Effector CD8-positive, alpha-beta T cell (primary cell): ENCODE measurements at regions not wholly inside any gene's neighbourhood (a gene's known extent, or its start where the extent isn't known, plus 50 kb on each side); places are given as distances from the start of the nearest gene placed in this dataset.

Experiments
- DNase-seq: peaks from one replicate; lab custom pipeline; 2025; lab: John Stamatoyannopoulos, UW

DNA sequence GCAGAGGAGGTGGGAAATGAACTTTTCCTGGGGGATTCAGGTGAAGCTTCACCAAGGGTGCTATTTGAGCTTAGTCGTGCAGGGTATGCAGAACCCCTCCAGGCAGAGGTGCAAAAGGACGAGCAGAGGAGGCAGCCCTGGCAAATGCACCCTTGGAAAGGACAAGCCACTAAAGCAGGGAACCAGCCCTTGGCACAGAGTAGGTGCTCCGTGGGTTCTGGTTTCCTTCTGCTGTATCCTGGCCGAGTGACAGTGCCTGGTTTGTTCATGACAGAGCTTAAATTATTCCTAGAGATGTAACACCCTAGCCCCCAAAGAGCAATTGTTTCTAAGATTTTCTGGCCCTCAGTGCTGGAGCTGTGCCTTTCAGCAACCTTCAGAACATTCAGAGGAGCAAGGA lies 73.4 kb upstream of the SYT6 start:
- DNase-seq, result no peak

DNA sequence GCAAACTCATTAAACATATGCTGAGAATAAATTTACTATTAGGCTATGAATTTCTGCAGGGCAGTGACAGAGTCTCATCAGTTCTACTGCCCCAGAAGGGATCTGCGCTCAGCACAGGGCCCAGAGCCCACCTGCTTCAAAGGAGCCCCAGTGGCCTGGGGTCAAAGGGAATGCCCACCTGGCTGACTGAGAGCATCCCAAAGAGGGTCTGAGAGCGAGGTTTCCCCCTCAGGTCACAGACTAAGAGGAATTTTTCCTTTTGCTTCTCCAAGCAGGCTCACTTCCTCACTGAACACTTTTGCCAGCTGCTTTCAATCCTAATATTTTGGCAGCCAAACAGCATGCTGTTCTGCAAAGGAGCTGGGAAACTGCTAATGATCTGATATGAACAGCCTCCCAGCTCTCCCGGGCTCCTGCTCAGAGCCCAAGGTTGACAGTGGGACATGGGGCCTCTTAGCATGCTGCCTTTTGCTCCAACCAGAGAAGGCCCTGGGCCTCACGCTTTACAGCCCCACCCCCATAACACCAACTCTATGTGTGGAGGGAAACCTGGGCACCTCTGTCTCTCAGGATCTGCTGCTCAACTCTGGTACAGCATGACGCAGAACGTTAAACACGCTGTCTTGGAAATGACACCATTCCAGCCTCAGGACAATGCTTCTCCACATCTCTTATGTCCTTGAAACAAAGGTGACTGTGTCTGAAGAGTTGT lies 70.7 kb upstream of the SYT6 start:
- DNase-seq, result no peak

GRCh38 chr1:114222920-114223319 lies 69.3 kb upstream of the SYT6 start:
- no peak for DNase-seq

GRCh38 chr1:114219172-114219868 lies 65.7 kb upstream of the SYT6 start:
- DNase-seq, result no peak

- no peak for DNase-seq
Observed at GRCh38 chr1:114218361-114219171, 64.9 kb upstream of the SYT6 start.

DNA sequence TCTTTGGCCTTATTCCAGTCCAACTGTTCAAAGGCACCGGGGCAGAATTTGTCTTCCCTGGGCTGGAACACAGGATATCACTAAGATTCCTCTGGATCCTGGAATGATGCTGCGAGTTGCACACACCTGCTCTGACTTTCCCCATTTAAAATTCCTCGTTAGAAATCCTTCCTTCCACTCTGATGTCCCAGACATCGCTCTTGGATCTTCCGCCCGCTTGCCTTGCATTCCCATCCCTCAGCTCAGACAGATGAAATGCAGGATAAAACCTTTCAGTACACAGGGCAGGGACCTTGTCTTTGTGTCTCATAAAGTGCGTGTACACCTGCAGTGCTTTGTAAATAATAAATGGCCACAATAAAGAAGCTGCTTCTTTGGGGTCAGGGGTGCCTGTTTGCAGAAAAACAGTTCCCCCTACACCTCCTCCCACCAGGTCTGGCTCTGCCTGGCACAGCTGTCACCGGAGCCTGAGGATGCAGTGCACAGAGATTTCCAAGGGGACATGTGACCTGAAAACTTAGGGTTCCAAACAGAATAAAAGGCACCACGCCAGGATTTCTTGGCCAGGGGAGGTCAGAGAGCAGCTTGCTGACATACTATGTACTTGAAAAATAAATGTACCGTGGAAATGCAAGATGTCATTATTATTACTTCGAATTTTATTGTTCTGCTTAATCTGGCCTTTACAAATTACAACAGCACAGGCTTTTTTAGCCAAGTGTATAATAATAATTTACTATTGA lies 62.9 kb upstream of the SYT6 start:
- no peak for DNase-seq

DNA sequence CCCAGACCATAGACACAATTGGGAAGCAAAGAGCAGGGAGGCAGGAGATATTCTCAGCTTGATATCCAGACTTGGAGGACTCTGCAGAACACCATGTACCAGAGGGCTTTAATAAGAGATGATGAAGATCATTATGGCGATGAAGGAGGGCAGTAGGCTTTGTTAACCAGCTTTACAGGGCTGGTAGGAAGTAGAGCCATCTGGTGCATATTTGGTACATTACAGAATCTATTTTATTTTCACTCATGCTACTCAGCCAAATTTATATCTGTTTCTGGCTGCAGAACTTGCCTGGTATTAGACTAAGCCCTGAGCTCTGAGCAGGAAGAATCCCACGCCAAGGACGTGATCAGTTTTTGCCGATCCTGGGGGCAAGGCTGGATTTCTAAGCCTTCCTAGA lies 61.8 kb upstream of the SYT6 start:
- no peak for DNase-seq

DNA sequence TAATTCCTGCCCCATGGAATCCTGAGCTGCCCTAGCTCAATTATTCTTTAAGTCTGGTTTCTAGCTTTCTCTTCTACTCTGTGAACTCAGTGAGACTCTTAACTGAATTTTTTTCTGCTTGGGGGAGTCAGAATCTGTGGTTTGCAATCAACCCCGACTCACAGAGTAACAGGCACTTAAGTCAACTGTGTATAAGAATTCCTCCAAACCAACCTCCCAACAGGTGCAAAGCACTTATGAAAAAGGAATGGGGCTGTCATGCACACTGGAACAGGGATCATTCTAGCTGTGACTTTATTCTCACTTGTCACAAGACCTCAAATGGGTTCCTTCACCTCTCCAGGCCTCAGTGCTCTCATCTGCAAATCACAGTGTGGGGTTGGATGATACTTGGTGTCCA lies 60.3 kb upstream of the SYT6 start:
- no peak for DNase-seq

GRCh38 chr1:114209971-114210370 lies 56.3 kb upstream of the SYT6 start:
- DNase-seq, result no peak

DNA sequence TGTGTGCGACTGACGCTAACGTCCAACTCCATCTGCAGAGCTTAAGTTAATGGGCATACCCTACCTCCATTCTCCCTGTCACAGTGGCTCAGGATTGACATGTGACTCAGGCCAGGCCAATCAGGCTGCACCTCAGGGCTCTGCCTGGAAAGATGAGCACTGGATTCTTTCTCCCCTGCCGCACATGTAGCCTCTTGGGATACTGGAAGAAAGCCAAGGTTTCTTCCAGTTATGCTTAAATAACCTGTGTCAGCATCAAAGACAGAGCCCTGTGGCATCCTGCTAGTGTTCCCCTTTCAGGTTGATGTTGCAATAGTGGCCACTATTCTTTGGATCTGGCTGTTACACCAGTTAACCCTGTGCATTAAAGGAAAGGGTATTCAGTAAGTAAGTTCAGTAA lies 55.0 kb upstream of the SYT6 start:
- no peak for DNase-seq

DNA sequence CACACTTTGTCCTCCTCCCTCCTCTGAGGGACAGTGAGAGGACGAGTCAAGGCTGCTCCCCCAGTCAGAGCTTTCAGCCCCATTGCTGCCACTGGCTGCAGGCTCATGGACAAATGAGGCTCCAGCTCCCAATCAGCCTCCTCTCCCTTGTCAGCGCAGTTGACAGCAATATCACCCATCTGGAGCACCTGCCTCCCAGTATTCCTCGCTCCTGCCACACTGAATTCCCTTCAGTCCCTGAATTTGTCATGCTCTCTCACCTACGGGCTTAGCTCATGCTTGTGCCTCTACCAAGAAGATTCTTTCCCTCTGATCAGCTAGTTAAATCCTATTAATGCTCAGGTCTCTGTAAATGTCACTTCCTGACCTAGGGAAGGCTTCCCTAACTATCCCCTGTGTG lies 54.4 kb upstream of the SYT6 start:
- DNase-seq, result no peak

- DNase-seq, result no peak
Observed at GRCh38 chr1:114207635-114208034, 54.0 kb upstream of the SYT6 start.

GRCh38 chr1:114206392-114206791 lies 52.7 kb upstream of the SYT6 start:
- no peak for DNase-seq

DNA sequence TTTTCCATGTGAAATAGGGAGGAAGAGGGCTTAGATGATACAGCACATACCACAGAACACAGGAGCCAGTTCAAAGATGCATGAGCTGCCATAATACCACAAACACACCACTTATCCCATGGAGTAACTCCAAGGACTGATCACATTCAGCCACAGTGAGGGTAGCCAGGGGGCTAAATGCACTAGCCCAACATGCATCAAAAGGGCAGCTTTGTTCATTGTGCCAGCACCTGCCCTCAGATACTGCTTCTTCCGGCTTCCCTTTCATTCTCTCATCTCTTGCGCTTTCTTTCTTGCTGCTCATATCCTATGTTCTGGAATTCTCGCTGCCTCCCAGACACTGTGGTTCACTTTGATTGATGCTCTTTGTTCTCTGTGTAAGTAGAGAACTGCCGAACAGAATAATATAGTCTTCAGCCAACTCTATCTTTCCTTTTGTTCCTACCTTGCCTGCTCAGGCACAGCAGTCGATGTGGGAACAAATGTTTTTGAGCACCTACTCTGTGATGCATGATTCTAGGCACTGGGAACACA lies 50.0 kb upstream of the SYT6 start:
- no peak for DNase-seq
